H9 (cell line): ENCODE measurements at regions not wholly inside any gene's neighbourhood (a gene's known extent, or its start where the extent isn't known, plus 50 kb on each side); places are given as distances from the start of the nearest gene placed in this dataset.

Source experiments
- DNase-seq: peaks from one replicate; pipeline ENCODE4 v3.0.0-alpha.2; 2017
- H2AFZ ChIP-seq: one replicate; pipeline ENCODE4 v1.6.1; 2013; ENCODE audit warnings: mild to moderate bottlenecking, low read length, control low read depth, moderate library complexity
- H2AK5ac ChIP-seq: 2 replicates; pipeline ENCODE4 v1.6.1; 2013; ENCODE audit warnings: low read length, control low read depth, mixed read lengths; ENCODE audit not compliant: insufficient read length
- H2BK120ac ChIP-seq: one replicate; pipeline ENCODE4 v1.6.1; 2013; ENCODE audit warnings: low read depth, mild to moderate bottlenecking, low read length, control low read depth, inconsistent platforms; ENCODE audit not compliant: poor library complexity, severe bottlenecking
- H2BK12ac ChIP-seq: 2 replicates; pipeline ENCODE4 v1.6.1; 2013; ENCODE audit warnings: low read length, control low read depth, mixed read lengths, low read depth; ENCODE audit not compliant: insufficient read length
- H2BK15ac ChIP-seq: 2 replicates; pipeline ENCODE4 v1.6.1; 2013; ENCODE audit warnings: low read depth, low read length, control low read depth
- H2BK20ac ChIP-seq: one replicate; pipeline ENCODE4 v1.6.1; 2013; ENCODE audit warnings: low read depth, mild to moderate bottlenecking, low read length, control low read depth, inconsistent platforms; ENCODE audit not compliant: poor library complexity, severe bottlenecking
- H2BK5ac ChIP-seq: 2 replicates; pipeline ENCODE4 v1.6.1; 2013; ENCODE audit warnings: low read length, control low read depth, mixed read lengths; ENCODE audit not compliant: insufficient read length
- H3K14ac ChIP-seq: 2 replicates; pipeline ENCODE4 v1.6.1; 2013; ENCODE audit warnings: low read length, control low read depth; ENCODE audit not compliant: insufficient read depth
- H3K18ac ChIP-seq: 2 replicates; pipeline ENCODE4 v1.6.1; 2013; ENCODE audit warnings: low read depth, mild to moderate bottlenecking, mixed read lengths, low read length, control low read depth; ENCODE audit not compliant: insufficient read length
- H3K23ac ChIP-seq: 2 replicates; pipeline ENCODE4 v1.6.1; 2013; ENCODE audit warnings: low read length, control low read depth, mixed read lengths, low read depth; ENCODE audit not compliant: insufficient read length
- H3K23me2 ChIP-seq: 2 replicates; pipeline ENCODE4 v1.6.1; 2013; ENCODE audit warnings: low read depth, mild to moderate bottlenecking, mixed read lengths, low read length, control low read depth; ENCODE audit not compliant: insufficient read length, poor library complexity, severe bottlenecking
- H3K27ac ChIP-seq: 2 replicates; pipeline ENCODE4 v1.5.1; 2013; ENCODE audit warnings: low read length, control low read depth, mixed read lengths, low read depth; ENCODE audit not compliant: insufficient read length
- H3K27me3 ChIP-seq: 2 replicates; pipeline ENCODE4 v1.6.1; 2013; ENCODE audit warnings: low read length, control low read depth, inconsistent platforms; ENCODE audit not compliant: insufficient read depth
- H3K4ac ChIP-seq: 2 replicates; pipeline ENCODE4 v1.6.1; 2013; ENCODE audit warnings: low read depth, mild to moderate bottlenecking, control low read depth, inconsistent platforms, low read length, moderate library complexity
- H3K4me1 ChIP-seq: 2 replicates; pipeline ENCODE4 v1.6.1; 2013; ENCODE audit warnings: low read length, control low read depth, inconsistent platforms; ENCODE audit not compliant: insufficient read depth
- H3K4me2 ChIP-seq: 2 replicates; pipeline ENCODE4 v1.6.1; 2013; ENCODE audit warnings: low read length, control low read depth, mixed read lengths; ENCODE audit not compliant: insufficient read length, insufficient read depth
- H3K56ac ChIP-seq: 2 replicates; pipeline ENCODE4 v1.6.1; 2013; ENCODE audit warnings: low read depth, mild to moderate bottlenecking, mixed read lengths, low read length, control low read depth; ENCODE audit not compliant: insufficient read length
- H3K79me1 ChIP-seq: 2 replicates; pipeline ENCODE4 v1.6.1; 2013; ENCODE audit warnings: low read depth, mild to moderate bottlenecking, moderate library complexity, low read length, control low read depth, inconsistent platforms; ENCODE audit not compliant: insufficient read depth, poor library complexity, severe bottlenecking
- H3K79me2 ChIP-seq: 2 replicates; pipeline ENCODE4 v1.6.1; 2013; ENCODE audit warnings: low read length, control low read depth, inconsistent platforms; ENCODE audit not compliant: insufficient read depth
- H3K9ac ChIP-seq: 2 replicates; pipeline ENCODE4 v1.6.1; 2013; ENCODE audit warnings: low read length, control low read depth, mixed read lengths; ENCODE audit not compliant: insufficient read length; ENCODE audit errors: extremely low read depth
- H3K9me3 ChIP-seq: one replicate; pipeline ENCODE4 v1.6.1; 2013; ENCODE audit warnings: low read depth, low read length, inconsistent platforms; ENCODE audit not compliant: control insufficient read depth
- H3T11ph ChIP-seq: one replicate; pipeline ENCODE4 v1.6.1; 2013; ENCODE audit warnings: mild to moderate bottlenecking, low read length, control low read depth, inconsistent platforms
- H4K20me1 ChIP-seq: one replicate; pipeline ENCODE4 v1.6.1; 2013; ENCODE audit not compliant: control insufficient read depth, insufficient read length, insufficient read depth
- H4K5ac ChIP-seq: 2 replicates; pipeline ENCODE4 v1.6.1; 2013; ENCODE audit warnings: low read depth, mild to moderate bottlenecking, mixed read lengths, low read length, control low read depth; ENCODE audit not compliant: insufficient read length
- H4K8ac ChIP-seq: replicated peaks from 2 replicates; pipeline ENCODE4 v1.6.1; 2013; ENCODE audit warnings: low read length, control low read depth, mixed read lengths, low read depth; ENCODE audit not compliant: insufficient read length
- H4K91ac ChIP-seq: 2 replicates; pipeline ENCODE4 v1.6.1; 2013; ENCODE audit warnings: low read depth, mild to moderate bottlenecking, moderate library complexity, mixed read lengths, low read length, control low read depth; ENCODE audit not compliant: insufficient read length
- H3K27ac Mint-ChIP-seq, 3 experiments: 2 replicates in 2 of 3; 3 replicates in 1 of 3; pipeline ENCODE4 v1.8.0; 2020 to 2021; ENCODE audit warnings: mixed read lengths in 3 of 3, mild to moderate bottlenecking in 1 of 3, moderate library complexity in 1 of 3
- H3K27me3 Mint-ChIP-seq: 2 replicates; pipeline ENCODE4 v1.8.0; 2021; ENCODE audit warnings: low read depth, mild to moderate bottlenecking, moderate library complexity, mixed read lengths
- H3K36me3 Mint-ChIP-seq, 3 experiments: 2 replicates in 2 of 3; 3 replicates in 1 of 3; pipeline ENCODE4 v1.8.0; 2020 to 2021; ENCODE audit warnings: low read depth in 3 of 3, mixed read lengths in 3 of 3; ENCODE audit not compliant: insufficient read depth in 1 of 3
- H3K4me1 Mint-ChIP-seq, 2 experiments: 2 replicates each; pipeline ENCODE4 v1.8.0; 2020; ENCODE audit warnings: mixed read lengths in 2 of 2
- H3K4me3 Mint-ChIP-seq, 2 experiments: 2 replicates in 1 of 2; 3 replicates in 1 of 2; pipeline ENCODE4 v1.8.0; 2020 to 2021; ENCODE audit warnings: mild to moderate bottlenecking in 2 of 2, mixed read lengths in 2 of 2, moderate library complexity in 1 of 2
- H3K9me3 Mint-ChIP-seq, 2 experiments: 2 replicates in 1 of 2; 3 replicates in 1 of 2; pipeline ENCODE4 v1.8.0; 2020; ENCODE audit warnings: mild to moderate bottlenecking in 2 of 2, mixed read lengths in 2 of 2, moderate library complexity in 1 of 2
- CTCF ChIP-seq: fragments of 200-600 bp; sonication (generic); conservative IDR thresholded peaks from 3 replicates; pipeline ENCODE4 v1.8.0; 2021; ENCODE audit warnings: antibody characterized with exemption, mild to moderate bottlenecking
- WGBS: extraction: QIAGEN DNeasy Blood & Tissue Kit; methylation state at CpG from one replicate; pipeline ENCODE4 v1.1.7; 2013; ENCODE audit warnings: missing lambda C conversion rate, low lambda C conversion rate, mixed read lengths; ENCODE audit not compliant: insufficient read length; ENCODE audit errors: extremely low coverage; 5-methylcytosine and 5-hydroxymethylcytosine counted together

- H2BK5ac ChIP-seq: no peak overlapping the region
- H3K9me3 Mint-ChIP-seq: peaks cover 3 to 5% of the 10 kb centered on the region in 2 experiments; a peak in 2 of 5 replicates
- H3K4me3 Mint-ChIP-seq: no peak overlapping the region
Observed at GRCh38 chr14:81618695-81619094, 85.0 kb upstream of the SEL1L start.

More at GRCh38 chr14:81618695-81619094, 85.0 kb upstream of the SEL1L start:
- Histone ChIP-seq H3K23ac (no peak overlapping the region), H3K4me1 (no peaks in the 10 kb centered on the region; the same call in 1 of the 2 replicates), H2AK5ac (no peak overlapping the region), H2AFZ (no peak overlapping the region), H3T11ph (no peak overlapping the region), H4K5ac (no peak overlapping the region), H3K9ac (no peak overlapping the region), H4K91ac (no peak overlapping the region), H4K20me1 (no peaks in the 10 kb centered on the region), H3K79me1 (no peaks in the 10 kb centered on the region), H3K23me2 (no peaks in the 10 kb centered on the region), H3K18ac (no peak overlapping the region), H3K4me2 (no peak overlapping the region), H2BK15ac (no peak overlapping the region), H3K79me2 (no peaks in the 10 kb centered on the region), H2BK12ac (no peak overlapping the region), H3K9me3 (no peaks in the 10 kb centered on the region), H4K8ac (no peak overlapping the region), H3K14ac (no peak overlapping the region), H2BK120ac (no peak overlapping the region), H3K56ac (no peak overlapping the region), H2BK20ac (no peak overlapping the region), H3K27ac (no peak overlapping the region), H3K4ac (no peak overlapping the region), H3K27me3 (no peaks in the 10 kb centered on the region)
- peaks cover 10 to 12% of the 10 kb centered on the region in 2 experiments for H3K4me1 Mint-ChIP-seq
- TF ChIP-seq CTCF: no peak
- WGBS: no CpG with 5 or more reads among the region's 3 CpGs
- H3K36me3 Mint-ChIP-seq: peaks cover 0 to 3% (median 0%) of the 10 kb centered on the region in 3 experiments; a peak in 1 of 7 replicates
- no peak overlapping the region for H3K27ac Mint-ChIP-seq
- H3K27me3 Mint-ChIP-seq: peaks cover 3% of the 10 kb centered on the region
- DNase-seq: no peak
